ENCODE measurements at regions not wholly inside any gene's neighbourhood (a gene's known extent, or its start where the extent isn't known, plus 50 kb on each side); places are given as distances from the start of the nearest gene placed in this dataset.

GRCh38 chr3:15959434-15959811 is 161.6 kb upstream of the ANKRD28 start:
- Histone ChIP-seq H3K36me3 (replicated peaks in 1 of 2) (no peaks in the 10 kb centered on the region), H3K27me3 (no peaks in the 10 kb centered on the region), H3K4me3 (no peak overlapping the region), H3K4me1 (replicated peaks in 1 of 2) (no peaks in the 10 kb centered on the region), H3K9me3 (replicated peaks in 1 of 3) (no peaks in the 10 kb centered on the region), H3K27ac (no peak overlapping the region)
- 74 to 79% (median 74%) methylated on average over 2 of the region's 2 CpGs for WGBS, 4 donors
- TF ChIP-seq CTCF (IDR thresholded peaks at IDR 0.05) = no peak
- TF ChIP-seq POLR2A (IDR thresholded peaks at IDR 0.05) = no peak
- DNase-seq = no peak
- intact Hi-C loops (cut with DNase I) = no loop called here

- Histone ChIP-seq H3K27me3 (no peaks in the 10 kb centered on the region), H3K4me3 (no peak overlapping the region), H3K27ac (peak overlapping the region in 3 of 5 donors; percentile 33 to 68 (median 47)), H3K9me3 (replicated peaks in 1 of 3) (no peaks in the 10 kb centered on the region), H3K4me1 (replicated peaks in 1 of 2) (no peaks in the 10 kb centered on the region), H3K36me3 (replicated peaks in 1 of 2) (no peaks in the 10 kb centered on the region)
- WGBS, 4 donors = 45 to 53% (median 48%) methylated on average over 17 of the region's 17 CpGs
- TF ChIP-seq CTCF (IDR thresholded peaks at IDR 0.05) = no peak
- TF ChIP-seq POLR2A (IDR thresholded peaks at IDR 0.05) = peak in 1 of 2 donors; percentile 25
- DNase-seq = peak; percentile 39 to 71 (median 58)
- intact Hi-C loops (cut with DNase I) = no loop called here
Measured at GRCh38 chr3:15964605-15965442, 167.0 kb upstream of the ANKRD28 start.

GRCh38 chr3:15967577-15967976 is 169.8 kb upstream of the ANKRD28 start:
- WGBS, 4 donors = 50 to 73% (median 62%) methylated on average over 3 of the region's 3 CpGs
- DNase-seq = no peak
- Histone ChIP-seq H3K27ac (no peak overlapping the region), H3K27me3 (no peaks in the 10 kb centered on the region), H3K9me3 (replicated peaks in 1 of 3) (no peaks in the 10 kb centered on the region), H3K4me1 (replicated peaks in 1 of 2) (no peaks in the 10 kb centered on the region), H3K36me3 (replicated peaks in 1 of 2) (no peaks in the 10 kb centered on the region), H3K4me3 (no peak overlapping the region)
- TF ChIP-seq CTCF (IDR thresholded peaks at IDR 0.05) (no peak), POLR2A (IDR thresholded peaks at IDR 0.05) (no peak)
- intact Hi-C loops (cut with DNase I) = no loop called here

- TF ChIP-seq CTCF (IDR thresholded peaks at IDR 0.05) (no peak), POLR2A (IDR thresholded peaks at IDR 0.05) (no peak)
- no peaks in the 10 kb centered on the region for H3K9me3 ChIP-seq (replicated peaks in 1 of 3)
- H3K4me1 ChIP-seq (replicated peaks in 1 of 2) = no peaks in the 10 kb centered on the region
- no peaks in the 10 kb centered on the region for H3K36me3 ChIP-seq (replicated peaks in 1 of 2)
- 84 to 94% (median 89%) methylated on average over 4 to 5 of the region's 5 CpGs for WGBS, 4 donors
- H3K27ac ChIP-seq = no peak overlapping the region
- intact Hi-C loops (cut with DNase I) = no loop called here
- no peaks in the 10 kb centered on the region for H3K27me3 ChIP-seq
- DNase-seq = no peak
- H3K4me3 ChIP-seq = no peak overlapping the region
Measured at GRCh38 chr3:15969874-15970640, 172.3 kb upstream of the ANKRD28 start.
